ENCODE measurements at regions not wholly inside any gene's neighbourhood (a gene's known extent, or its start where the extent isn't known, plus 50 kb on each side); places are given as distances from the start of the nearest gene placed in this dataset.

DNA sequence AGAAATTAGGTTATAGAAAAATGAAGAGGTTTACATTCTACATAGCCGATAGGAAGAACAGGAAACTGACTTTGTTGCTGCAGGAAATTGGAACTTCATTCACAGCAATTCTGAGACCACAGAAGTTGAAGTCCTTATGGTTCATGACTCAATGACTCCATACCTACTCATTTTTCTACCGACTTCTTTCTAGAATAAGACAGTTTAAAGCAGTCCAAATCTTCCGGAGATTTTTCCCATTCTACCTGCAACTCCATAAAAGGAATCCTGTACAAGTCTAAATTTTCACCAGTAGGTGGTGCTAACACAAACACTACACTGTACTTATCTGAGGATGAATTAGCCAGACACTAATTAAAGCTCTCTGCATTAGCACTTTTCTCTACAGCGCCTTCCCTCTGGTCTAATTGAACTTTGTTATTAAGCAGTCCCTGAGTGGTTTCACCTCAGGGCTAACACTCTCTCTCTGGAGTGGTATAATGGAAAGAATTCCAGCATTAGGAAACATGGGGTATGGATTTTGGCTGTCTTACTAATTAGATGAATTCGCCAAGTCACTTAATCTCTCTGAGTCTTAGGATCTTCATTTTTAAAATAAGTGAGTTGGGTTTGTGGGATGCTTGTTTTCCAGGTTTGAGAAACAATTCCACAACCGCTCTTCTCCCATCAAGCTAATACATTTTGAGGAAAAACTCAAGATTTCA lies 167.9 kb downstream of the SMIM20 start:
- H3K27ac ChIP-seq (ENCODE audit: low read depth, low read length), result no peak overlapping the region
- 46 to 50% (median 47%) methylated on average over 6 of the region's 6 CpGs for WGBS, 3 donors

GRCh38 chr4:26082565-26082964 lies 168.5 kb downstream of the SMIM20 start:
- 64 to 73% (median 71%) methylated on average over 5 of the region's 5 CpGs for WGBS, 3 donors
- H3K27ac ChIP-seq (ENCODE audit: low read depth, low read length), result no peak overlapping the region

- H3K27ac ChIP-seq (ENCODE audit: low read depth, low read length), result no peak overlapping the region
- WGBS, 3 donors, result 61 to 67% (median 63%) methylated on average over 4 of the region's 4 CpGs
These were observed 170.0 kb downstream of the SMIM20 start for GRCh38 chr4:26083987-26084386.

DNA sequence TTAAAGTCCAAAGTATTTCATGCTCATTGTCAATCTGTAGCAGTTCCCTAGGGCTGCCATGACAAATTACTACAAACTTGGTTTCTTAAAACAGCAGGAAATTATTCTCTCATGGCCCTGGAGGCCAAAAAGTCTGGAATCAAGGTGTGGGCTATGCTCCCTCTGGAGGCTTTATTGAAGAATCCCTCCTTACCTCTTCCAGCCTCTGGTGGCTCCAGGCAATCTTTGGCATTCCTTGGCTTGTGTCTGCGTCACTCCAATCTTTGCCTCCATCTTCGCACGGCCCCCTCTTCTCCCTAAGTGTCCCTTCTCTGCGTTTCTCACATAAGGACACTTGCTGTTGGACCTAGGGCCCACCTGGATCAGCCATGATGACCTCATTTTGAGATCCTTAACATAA lies 170.4 kb downstream of the SMIM20 start:
- 98 to 100% (median 98%) methylated on average over 4 of the region's 4 CpGs for WGBS, 3 donors
- no peak overlapping the region for H3K27ac ChIP-seq (ENCODE audit: low read depth, low read length)

DNA sequence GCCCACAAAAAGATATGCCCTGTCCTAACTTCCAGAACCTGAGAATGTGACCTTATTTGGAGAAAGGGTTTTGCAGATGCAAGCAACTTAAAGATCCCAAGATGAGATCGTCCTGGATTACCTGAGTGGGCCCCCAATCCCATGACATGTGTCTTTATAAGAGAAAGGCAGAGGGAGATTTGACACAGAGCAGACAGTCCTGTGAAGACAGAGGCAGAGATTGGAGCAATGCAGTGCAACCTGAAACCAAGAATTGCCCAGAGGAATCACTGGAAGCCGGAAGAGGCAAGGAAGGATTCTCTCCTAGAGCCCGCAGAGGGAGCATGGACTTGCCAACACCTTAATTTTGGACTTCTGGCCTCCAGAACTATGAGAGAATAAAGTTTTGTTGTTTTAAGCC lies 171.5 kb downstream of the SMIM20 start:
- WGBS, 3 donors, result 79 to 92% (median 87%) methylated on average over 3 of the region's 3 CpGs
- H3K27ac ChIP-seq (ENCODE audit: low read depth, low read length), result no peak overlapping the region

DNA sequence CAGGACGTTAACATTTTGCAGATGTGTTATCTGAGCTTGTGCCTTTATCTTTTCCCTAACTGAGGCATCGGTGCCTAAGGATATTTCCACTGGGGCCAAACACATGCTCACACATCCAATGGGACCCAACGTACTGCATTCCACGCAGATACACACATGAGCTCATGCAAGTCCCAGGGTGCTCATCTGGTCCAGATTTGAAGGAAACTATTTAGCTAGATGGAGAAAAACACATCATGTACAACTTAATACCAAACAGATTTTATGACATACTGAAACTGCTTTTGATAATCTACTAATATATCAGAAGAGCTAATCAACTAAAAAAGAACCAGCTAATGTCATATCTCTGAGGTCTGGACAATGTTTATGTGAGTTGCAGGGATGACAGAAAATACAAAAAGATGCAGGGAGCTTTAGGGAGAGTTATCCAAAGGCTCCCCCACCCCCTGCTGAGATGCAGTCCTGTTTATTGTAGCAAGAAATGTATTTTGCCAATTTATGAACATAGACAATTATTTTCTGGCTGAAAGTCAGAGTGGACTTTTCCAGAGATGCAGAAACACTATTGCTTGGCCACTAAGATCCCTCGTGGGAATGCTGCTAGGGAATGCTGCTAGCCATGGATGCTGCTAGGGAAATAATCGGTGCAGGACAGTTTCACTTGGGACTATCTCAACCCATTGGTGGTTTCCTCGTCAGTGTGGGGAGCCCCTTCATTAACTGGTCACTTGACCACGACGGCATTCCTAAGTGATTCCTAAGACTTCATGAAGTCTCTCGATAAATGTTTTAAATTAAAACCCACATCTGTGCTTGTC lies 172.8 kb downstream of the SMIM20 start:
- 55 to 72% (median 64%) methylated on average over 10 of the region's 10 CpGs for WGBS, 3 donors
- no peak overlapping the region for H3K27ac ChIP-seq (ENCODE audit: low read depth, low read length)

- WGBS, 3 donors, result 20 to 68% (median 20%) methylated on average over 4 of the region's 4 CpGs
- H3K27ac ChIP-seq (ENCODE audit: low read depth, low read length), result no peak overlapping the region
These were observed 174.5 kb downstream of the SMIM20 start for GRCh38 chr4:26088433-26088928.

DNA sequence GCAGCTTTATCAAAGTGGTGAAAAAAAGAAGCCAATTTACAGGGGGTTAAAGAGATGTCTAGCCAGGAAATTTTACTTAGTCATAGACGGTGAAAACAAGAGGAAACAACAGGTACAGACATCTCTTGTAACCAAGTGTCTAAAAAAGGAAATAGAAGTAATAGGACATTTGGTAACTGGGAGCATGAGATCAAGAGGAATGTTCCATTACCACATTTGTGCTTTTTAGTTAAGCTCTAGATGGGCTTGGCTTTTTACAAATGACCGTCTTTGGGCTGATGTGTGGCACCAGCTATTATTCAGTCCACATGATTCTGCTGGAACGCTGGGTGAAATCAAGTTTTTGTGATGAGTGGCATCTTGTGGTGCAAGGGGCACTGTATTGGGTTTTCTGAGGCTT lies 179.5 kb downstream of the SMIM20 start:
- 55 to 78% (median 67%) methylated on average over 3 of the region's 3 CpGs for WGBS, 3 donors
- H3K27ac ChIP-seq (ENCODE audit: low read depth, low read length), result no peak overlapping the region

DNA sequence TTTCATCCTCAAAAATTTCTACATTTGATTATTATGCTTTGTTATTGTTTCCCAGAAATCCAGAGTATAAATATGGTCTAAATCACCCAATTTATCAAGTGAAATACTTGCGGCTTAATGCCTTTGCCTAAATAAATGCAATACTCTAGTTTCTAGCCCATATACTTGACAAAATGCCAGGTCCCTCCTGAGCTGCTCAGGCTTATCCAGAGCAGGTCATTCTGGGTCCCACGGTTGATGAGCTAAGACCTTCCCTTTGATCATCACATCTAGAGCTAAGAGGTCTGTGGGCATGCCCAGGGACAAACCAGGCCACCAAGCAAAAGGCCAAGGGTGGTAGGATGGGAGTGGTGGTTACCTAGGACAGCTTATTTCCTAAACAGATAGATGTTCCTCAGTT lies 180.1 kb downstream of the SMIM20 start:
- H3K27ac ChIP-seq (ENCODE audit: low read depth, low read length), result no peak overlapping the region
- WGBS, 3 donors, result 81 to 89% (median 88%) methylated on average over 2 of the region's 2 CpGs

- 72 to 76% (median 76%) methylated on average over 1 of the region's 1 CpG for WGBS, 3 donors
- no peak overlapping the region for H3K27ac ChIP-seq (ENCODE audit: low read depth, low read length)
These were observed 180.9 kb downstream of the SMIM20 start for GRCh38 chr4:26094911-26095310.

DNA sequence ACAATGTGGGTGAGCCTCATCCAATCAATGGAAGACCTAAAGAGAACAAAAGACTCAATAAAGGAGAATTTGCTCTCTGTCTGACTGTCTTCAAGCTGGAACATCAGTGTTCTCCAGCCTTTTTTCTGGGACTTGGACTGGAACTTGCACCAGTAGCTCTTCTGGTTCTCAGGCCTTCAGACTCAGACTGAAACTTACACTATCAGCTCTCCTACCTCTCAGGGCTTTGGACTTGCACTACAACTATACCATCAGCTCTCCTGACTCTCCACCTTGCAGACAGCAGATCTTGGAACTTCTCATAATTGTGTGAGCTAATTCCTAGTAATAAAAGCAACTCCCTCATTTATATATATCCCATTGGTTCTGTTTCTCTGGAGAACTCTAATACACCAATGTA lies 185.9 kb downstream of the SMIM20 start:
- H3K27ac ChIP-seq (ENCODE audit: low read depth, low read length), result no peak overlapping the region

DNA sequence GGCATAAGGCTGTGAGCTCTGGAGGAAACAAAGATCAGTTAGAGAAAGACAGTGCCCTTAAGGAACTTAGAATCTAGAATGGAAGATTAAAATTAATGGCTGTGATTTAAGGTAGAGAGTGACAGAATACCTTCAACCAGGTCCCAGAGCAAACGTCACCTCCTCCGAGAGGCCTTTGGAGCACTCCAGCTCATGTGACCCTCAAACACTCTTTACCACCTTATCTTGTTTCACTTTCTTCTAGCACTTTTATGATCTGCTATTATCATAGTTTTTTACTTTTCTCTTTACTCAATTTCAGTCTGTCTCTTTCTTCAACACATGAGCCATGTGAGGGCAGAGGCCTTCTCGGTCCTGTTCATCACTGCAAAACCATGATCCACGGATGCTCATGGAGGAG lies 187.0 kb downstream of the SMIM20 start:
- WGBS, 3 donors, result 93 to 97% (median 96%) methylated on average over 4 of the region's 4 CpGs
- H3K27ac ChIP-seq (ENCODE audit: low read depth, low read length), result no peak overlapping the region

- 92 to 96% (median 94%) methylated on average over 3 of the region's 3 CpGs for WGBS, 3 donors
These were observed 190.2 kb downstream of the SMIM20 start for GRCh38 chr4:26104056-26104685.

GRCh38 chr4:26105337-26105736 lies 191.3 kb downstream of the SMIM20 start:
- H3K27ac ChIP-seq (ENCODE audit: low read depth, low read length), result no peak overlapping the region

More at GRCh38 chr4:26104056-26104685, 190.2 kb downstream of the SMIM20 start:
- no peak overlapping the region for H3K27ac ChIP-seq (ENCODE audit: low read depth, low read length)

GRCh38 chr4:26105815-26106699 lies 192.0 kb downstream of the SMIM20 start:
- no peak overlapping the region for H3K27ac ChIP-seq (ENCODE audit: low read depth, low read length)
- WGBS, 3 donors, result 73 to 90% (median 75%) methylated on average over 7 of the region's 7 CpGs

More at GRCh38 chr4:26105337-26105736, 191.3 kb downstream of the SMIM20 start:
- 45 to 81% (median 66%) methylated on average over 2 of the region's 2 CpGs for WGBS, 3 donors

- H3K27ac ChIP-seq (ENCODE audit: low read depth, low read length), result no peak overlapping the region
These were observed 192.8 kb downstream of the SMIM20 start for GRCh38 chr4:26106776-26107175.

- 78 to 92% (median 88%) methylated on average over 2 of the region's 2 CpGs for WGBS, 3 donors
- H3K27ac ChIP-seq (ENCODE audit: low read depth, low read length), result no peak overlapping the region
These were observed 194.0 kb downstream of the SMIM20 start for GRCh38 chr4:26108054-26108453.

GRCh38 chr4:26110493-26110892 lies 196.5 kb downstream of the SMIM20 start:
- no peak overlapping the region for H3K27ac ChIP-seq (ENCODE audit: low read depth, low read length)
- WGBS, 3 donors, result 49 to 70% (median 68%) methylated on average over 5 of the region's 5 CpGs
